ENCODE measurements at regions not wholly inside any gene's neighbourhood (a gene's known extent, or its start where the extent isn't known, plus 50 kb on each side); places are given as distances from the start of the nearest gene placed in this dataset.
A peak's percentile ranks its signal among the peaks of the same experiment; 100 is the strongest.

DNA sequence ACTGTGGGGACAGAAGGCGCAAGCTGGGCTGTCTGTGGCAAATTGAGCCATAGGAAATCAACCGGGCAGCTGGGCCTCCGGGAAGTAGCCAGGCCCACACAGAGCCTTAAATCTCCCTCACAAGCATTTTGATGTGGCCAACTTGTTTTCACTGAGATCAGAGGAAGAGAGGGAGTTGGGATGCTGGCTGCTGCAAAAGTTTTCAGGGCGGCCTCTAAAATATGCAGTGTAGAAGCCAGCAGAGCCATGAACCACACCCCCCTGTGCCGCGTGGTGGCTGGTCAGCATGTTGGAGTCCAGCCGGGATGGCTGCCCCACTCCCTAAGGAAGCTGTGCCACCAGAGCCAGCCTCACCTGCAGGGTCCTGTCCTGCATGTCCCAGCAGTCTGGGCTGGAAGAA, 167.4 kb downstream of the CDC5L start:
- no peaks in the 10 kb centered on the region for H3K9me3 Mint-ChIP-seq
- no peak overlapping the region for H3K27ac Mint-ChIP-seq
- no peaks in the 10 kb centered on the region for H3K4me1 Mint-ChIP-seq (ENCODE audit: low read depth)
- intact Hi-C loops (cut with micrococcal nuclease) = no loop called here
- CTCF ChIA-PET = no interaction called here
- no peaks in the 10 kb centered on the region for H3K36me3 Mint-ChIP-seq
- no peak overlapping the region for H3K4me3 Mint-ChIP-seq
- H3K27me3 Mint-ChIP-seq = peaks cover 16% of the 10 kb centered on the region
- no peak for DNase-seq
- POLR2A ChIA-PET = no interaction called here

DNA sequence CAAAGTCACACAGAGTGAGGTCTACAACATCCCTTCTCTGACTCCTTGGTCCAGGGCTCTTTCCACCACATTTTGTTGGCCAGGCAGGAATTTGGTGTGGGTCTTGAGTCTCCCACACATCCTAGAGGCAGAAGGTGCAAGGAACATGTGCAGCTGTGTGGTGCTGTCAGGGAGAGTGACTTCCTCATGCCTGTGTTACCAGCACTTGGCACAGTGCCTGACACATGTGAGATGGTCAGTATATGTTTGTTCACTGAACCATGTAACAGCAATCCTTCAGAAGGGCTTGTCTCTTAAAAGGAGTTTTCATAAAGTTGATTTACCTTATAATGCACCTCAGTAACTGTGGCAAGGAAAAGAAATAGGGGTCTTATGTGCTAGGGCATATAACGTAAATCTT, 168.5 kb downstream of the CDC5L start:
- ChIA-PET CTCF (no interaction called here), POLR2A (no interaction called here)
- Mint-ChIP-seq H3K4me3 (no peak overlapping the region), H3K4me1 (ENCODE audit: low read depth) (no peaks in the 10 kb centered on the region), H3K27me3 (peaks cover 20% of the 10 kb centered on the region), H3K36me3 (no peaks in the 10 kb centered on the region), H3K9me3 (no peaks in the 10 kb centered on the region), H3K27ac (no peak overlapping the region)
- intact Hi-C loops (cut with micrococcal nuclease) = no loop called here
- no peak for DNase-seq

DNA sequence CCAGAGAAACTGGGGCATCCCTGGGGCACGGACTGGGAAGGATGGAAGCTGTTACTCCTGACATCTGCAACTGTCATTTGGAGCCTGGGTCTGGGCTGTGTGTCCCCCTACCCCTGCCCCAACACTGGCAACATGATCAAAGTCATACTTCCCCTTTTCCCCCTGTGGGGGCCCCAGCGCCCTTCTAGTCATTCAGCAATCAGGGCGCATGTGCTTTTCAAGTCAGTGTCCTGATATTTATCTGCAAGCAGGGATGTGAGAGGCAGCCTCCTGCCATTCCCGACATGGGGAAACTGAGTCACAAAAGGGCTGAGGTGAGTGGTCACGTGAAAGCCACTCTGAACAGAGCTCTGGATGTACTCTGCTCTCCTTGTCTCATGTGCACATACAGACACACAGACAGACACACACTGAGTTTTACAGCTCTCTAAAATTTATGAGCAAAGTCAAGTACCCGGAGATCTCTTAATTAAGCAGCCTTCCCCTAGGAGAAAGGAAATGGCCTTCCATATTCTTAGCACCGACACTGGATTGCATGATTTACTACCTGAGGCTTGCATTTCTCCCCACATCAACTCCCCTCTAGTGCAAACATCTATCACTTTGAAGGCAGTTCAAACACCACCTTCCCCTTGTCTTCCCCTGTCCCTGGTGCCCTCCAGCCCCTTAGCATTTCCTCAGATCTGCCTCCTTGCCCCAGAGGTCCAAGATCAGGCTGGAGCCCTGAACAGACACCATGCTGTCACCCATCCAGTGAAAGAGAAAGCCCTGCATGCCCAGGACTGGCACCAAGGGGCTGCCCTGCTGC, 170.7 kb downstream of the CDC5L start:
- ChIA-PET CTCF (no interaction called here), POLR2A (no interaction called here)
- H3K4me3 Mint-ChIP-seq = no peak overlapping the region
- no peak overlapping the region for H3K27ac Mint-ChIP-seq
- peaks cover 27% of the 10 kb centered on the region for H3K27me3 Mint-ChIP-seq
- H3K9me3 Mint-ChIP-seq = no peaks in the 10 kb centered on the region
- H3K36me3 Mint-ChIP-seq = no peaks in the 10 kb centered on the region
- intact Hi-C loops (cut with micrococcal nuclease) = no loop called here
- DNase-seq = no peak
- peaks cover 4% of the 10 kb centered on the region for H3K4me1 Mint-ChIP-seq (ENCODE audit: low read depth)

DNA sequence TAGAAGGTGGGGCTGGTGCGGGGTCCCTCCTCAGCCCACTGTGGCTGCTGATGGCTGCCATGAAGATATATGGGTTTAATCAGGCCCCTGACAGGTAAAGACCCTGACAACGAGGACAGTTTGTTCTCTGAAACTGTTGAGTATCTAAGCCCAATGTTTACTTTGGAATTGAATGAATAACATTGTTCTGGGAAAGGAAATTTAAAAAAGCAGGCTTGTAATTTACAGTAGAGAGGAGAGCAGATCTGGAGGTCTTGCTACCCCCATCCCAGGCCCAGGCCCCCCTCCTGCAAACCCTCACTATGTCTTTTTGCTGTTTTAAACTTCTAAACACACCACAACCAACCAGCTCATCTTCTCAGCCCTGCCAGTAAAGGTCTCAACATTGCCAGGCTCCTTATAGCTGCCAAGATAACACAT, 171.3 kb downstream of the CDC5L start:
- intact Hi-C loops (cut with micrococcal nuclease) = no loop called here
- ChIA-PET POLR2A (no interaction called here), CTCF (no interaction called here)
- no peak overlapping the region for H3K27ac Mint-ChIP-seq
- no peaks in the 10 kb centered on the region for H3K9me3 Mint-ChIP-seq
- H3K27me3 Mint-ChIP-seq = peaks cover 27% of the 10 kb centered on the region
- no peak overlapping the region for H3K4me3 Mint-ChIP-seq
- no peak for DNase-seq
- peaks cover 4% of the 10 kb centered on the region for H3K4me1 Mint-ChIP-seq (ENCODE audit: low read depth)
- no peaks in the 10 kb centered on the region for H3K36me3 Mint-ChIP-seq

DNA sequence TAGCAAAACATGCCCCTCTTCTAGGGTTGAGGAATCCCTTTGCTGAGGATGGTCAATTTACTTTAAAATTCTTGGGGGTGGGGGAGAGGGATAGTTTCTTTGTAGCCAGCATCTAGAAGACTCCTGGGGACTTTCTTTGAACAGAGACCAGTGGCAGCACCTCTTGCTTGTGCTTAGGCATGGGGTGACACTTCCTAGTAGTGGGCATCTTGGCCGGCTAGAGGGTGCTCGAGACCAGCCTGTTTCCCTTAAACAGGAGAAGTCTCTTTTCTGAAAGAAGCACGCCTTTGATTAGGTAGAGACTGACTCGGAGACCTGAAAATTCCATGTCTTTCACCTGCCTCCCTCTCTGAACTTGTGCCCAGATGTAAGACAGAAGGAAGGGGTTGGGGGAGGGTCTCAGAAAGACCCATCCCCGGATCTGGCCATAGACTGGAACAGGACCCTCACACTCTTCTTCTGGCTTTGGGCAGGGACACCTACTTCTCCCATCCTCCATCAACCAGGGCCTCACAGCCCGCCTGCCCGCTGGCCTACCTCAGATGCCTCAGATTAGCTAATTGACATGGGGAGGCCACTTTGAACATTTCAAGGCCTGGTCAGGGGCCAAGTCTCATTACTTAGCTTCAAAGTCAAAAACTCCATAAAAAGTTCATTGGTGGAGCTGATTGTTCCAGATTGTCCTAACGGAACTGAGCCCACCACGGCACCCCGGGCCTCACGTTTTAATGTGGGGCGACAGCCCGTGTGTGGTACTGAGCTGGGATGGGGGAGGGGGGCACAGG, 172.2 kb downstream of the CDC5L start:
- Mint-ChIP-seq H3K36me3 (no peaks in the 10 kb centered on the region), H3K27ac (no peak overlapping the region), H3K27me3 (peaks cover 27% of the 10 kb centered on the region), H3K4me1 (ENCODE audit: low read depth) (peaks cover 4% of the 10 kb centered on the region), H3K4me3 (no peak overlapping the region), H3K9me3 (no peaks in the 10 kb centered on the region)
- ChIA-PET POLR2A (no interaction called here), CTCF (interaction anchor here (0.7 kb wide), 1 partner anchor 84 kb away, joined by 3 read pairs; no protein-coding TSS in a partner anchor)
- no peak for DNase-seq
- intact Hi-C loops (cut with micrococcal nuclease) = loop anchor here (10.0 kb wide), 1 partner anchor 85 kb away; no protein-coding TSS in a partner anchor

DNA sequence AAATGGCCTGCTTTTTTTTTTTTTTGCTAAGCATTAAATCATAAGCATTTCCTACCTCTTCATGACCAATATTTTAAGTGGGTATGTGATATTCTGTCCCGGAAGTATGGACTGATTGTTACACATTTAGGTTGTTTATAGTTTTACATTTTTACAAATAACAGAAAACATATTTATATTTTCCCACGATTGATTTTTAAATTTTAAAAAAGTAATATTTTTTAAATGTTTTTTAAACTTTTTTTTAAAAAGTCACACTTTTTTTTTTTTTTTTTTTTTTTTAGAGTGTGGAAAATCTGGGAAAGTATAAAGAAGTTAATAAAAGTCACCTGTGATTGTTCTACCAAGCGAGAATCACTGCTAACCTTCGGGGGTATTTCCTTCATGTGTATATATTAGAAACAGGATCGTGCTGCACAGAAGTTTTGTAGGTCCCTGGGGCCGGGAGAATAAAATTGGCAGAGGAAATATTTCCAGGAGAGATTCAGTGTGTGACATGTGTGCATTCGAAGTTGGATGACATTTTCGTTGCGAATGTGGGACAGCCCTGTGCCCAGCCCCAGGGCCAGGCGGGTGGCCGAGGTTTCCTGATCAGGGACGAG, 173.1 kb downstream of the CDC5L start:
- Mint-ChIP-seq H3K4me3 (no peak overlapping the region), H3K4me1 (ENCODE audit: low read depth) (peaks cover 4% of the 10 kb centered on the region), H3K27ac (no peak overlapping the region), H3K27me3 (peaks cover 27% of the 10 kb centered on the region), H3K9me3 (no peaks in the 10 kb centered on the region), H3K36me3 (no peaks in the 10 kb centered on the region)
- intact Hi-C loops (cut with micrococcal nuclease) = loop anchor here (10.0 kb wide), 1 partner anchor 86 kb away; no protein-coding TSS in a partner anchor
- ChIA-PET POLR2A (no interaction called here), CTCF (interaction anchor here (0.7 to 2.1 kb wide), 2 partner anchors 85 kb away, joined by 3 to 9 read pairs; no protein-coding TSS in a partner anchor)
- no peak for DNase-seq

DNA sequence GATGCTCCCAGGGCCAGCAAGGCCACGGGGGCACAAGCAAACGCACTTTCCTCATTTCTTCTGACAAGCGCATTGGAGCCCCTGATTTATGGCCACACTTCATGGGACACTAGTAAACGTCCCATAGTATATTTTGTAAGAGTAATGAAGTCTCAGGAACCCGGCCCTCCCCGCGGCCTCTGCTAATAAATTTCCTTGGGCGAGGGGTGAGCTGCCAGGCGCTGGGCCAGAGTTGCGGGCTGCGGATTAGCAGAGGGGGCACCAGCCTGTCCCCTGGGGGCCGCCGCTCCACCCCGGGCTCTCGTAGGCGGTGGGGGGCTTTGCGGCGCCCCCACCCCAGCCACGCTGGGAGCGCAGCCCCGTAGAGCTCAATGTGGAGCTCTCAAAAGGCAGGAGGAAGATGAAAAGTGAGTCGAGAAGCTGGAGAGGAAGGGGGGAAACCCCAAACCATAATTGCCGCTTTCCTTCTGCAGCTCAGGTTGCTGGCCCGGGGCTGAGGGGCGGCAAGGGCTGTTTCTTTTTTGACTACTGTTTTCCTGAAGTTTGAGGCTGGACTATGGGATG, 173.6 kb downstream of the CDC5L start:
- no peak for DNase-seq
- CTCF ChIA-PET = interaction anchor here (2.1 kb wide), 1 partner anchor 86 kb away, joined by 9 read pairs; no protein-coding TSS in a partner anchor
- Mint-ChIP-seq H3K27ac (no peak overlapping the region), H3K27me3 (peaks cover 24% of the 10 kb centered on the region), H3K4me1 (ENCODE audit: low read depth) (peaks cover 4% of the 10 kb centered on the region), H3K9me3 (no peaks in the 10 kb centered on the region), H3K36me3 (no peaks in the 10 kb centered on the region), H3K4me3 (no peak overlapping the region)
- POLR2A ChIA-PET = no interaction called here
- intact Hi-C loops (cut with micrococcal nuclease) = loop anchor here (10.0 kb wide), 1 partner anchor 86 kb away; no protein-coding TSS in a partner anchor

DNA sequence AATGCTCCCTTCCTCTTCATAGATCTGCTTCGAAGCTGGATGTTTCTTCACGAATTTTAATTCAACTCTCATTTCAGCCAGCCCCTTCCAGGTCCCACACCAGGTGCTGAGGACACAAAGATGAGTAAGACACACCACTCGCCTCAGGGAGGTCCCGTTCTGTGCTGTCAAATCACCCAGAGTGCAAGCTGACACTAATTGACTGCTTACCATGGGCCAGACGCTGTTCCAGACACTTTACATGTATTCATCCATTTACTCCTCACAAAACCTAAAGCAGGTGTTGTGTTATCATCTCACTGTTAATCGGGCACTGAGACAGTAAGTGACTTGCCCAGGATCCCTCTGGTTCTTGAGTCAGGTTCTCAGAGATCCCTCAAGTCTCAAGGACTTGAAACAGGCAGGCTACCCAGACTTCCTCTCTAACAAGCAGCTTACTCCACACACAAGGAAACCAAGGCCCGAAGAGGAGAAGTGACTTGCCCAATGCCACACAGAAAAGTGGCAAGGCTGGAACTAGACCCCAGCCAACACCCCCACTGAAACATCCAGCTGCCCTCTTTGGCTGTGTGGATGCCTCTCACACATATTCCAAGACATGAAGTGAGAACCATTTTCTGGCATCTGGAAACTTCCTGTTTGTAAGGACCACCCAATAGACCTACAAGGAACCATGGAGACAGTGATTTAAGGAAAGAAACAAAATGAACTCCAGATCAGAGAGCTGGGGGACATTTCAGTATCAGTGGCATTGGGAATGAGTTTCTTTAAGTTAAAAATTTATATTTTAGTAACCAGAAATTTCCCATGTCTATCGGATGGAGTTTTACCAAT, 174.5 kb downstream of the CDC5L start:
- no peaks in the 10 kb centered on the region for H3K36me3 Mint-ChIP-seq
- POLR2A ChIA-PET = no interaction called here
- no peak overlapping the region for H3K27ac Mint-ChIP-seq
- no peak overlapping the region for H3K4me3 Mint-ChIP-seq
- H3K9me3 Mint-ChIP-seq = no peaks in the 10 kb centered on the region
- CTCF ChIA-PET = interaction anchor here (2.1 kb wide), 1 partner anchor 86 kb away, joined by 9 read pairs; no protein-coding TSS in a partner anchor
- DNase-seq = no peak
- H3K27me3 Mint-ChIP-seq = peaks cover 24% of the 10 kb centered on the region
- peaks cover 4% of the 10 kb centered on the region for H3K4me1 Mint-ChIP-seq (ENCODE audit: low read depth)
- intact Hi-C loops (cut with micrococcal nuclease) = loop anchor here (10.0 kb wide), 1 partner anchor 87 kb away; no protein-coding TSS in a partner anchor

DNA sequence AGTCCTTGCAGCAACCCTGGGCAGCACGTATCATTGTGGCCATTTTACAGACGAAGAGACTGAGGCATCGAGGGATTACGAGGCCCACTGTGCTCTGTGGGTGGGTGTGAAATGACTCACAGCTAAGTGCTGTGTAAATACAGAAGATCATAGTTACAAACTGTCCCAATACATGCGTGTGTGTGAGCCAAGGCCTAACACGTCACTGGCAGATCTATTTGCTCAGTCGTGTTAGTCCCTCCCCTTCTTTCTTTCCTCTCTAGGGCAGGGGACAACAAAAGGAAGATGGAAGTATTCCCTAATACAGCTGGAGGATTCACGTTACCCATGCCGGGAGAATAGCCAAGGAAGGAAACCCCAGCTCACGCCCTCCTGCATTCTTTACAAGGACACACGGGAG, 175.9 kb downstream of the CDC5L start:
- peak; percentile 23 for DNase-seq
- no peak overlapping the region for H3K27ac Mint-ChIP-seq
- intact Hi-C loops (cut with micrococcal nuclease) = loop anchor here (10.0 kb wide), 1 partner anchor 89 kb away; no protein-coding TSS in a partner anchor
- no peaks in the 10 kb centered on the region for H3K36me3 Mint-ChIP-seq
- no peak overlapping the region for H3K4me3 Mint-ChIP-seq
- H3K4me1 Mint-ChIP-seq (ENCODE audit: low read depth) = peaks cover 4% of the 10 kb centered on the region
- POLR2A ChIA-PET = no interaction called here
- CTCF ChIA-PET = interaction anchor here (1.0 kb wide), 1 partner anchor 30 kb away, joined by 3 read pairs; no protein-coding TSS in a partner anchor
- peaks cover 21% of the 10 kb centered on the region for H3K27me3 Mint-ChIP-seq
- H3K9me3 Mint-ChIP-seq = no peaks in the 10 kb centered on the region

DNA sequence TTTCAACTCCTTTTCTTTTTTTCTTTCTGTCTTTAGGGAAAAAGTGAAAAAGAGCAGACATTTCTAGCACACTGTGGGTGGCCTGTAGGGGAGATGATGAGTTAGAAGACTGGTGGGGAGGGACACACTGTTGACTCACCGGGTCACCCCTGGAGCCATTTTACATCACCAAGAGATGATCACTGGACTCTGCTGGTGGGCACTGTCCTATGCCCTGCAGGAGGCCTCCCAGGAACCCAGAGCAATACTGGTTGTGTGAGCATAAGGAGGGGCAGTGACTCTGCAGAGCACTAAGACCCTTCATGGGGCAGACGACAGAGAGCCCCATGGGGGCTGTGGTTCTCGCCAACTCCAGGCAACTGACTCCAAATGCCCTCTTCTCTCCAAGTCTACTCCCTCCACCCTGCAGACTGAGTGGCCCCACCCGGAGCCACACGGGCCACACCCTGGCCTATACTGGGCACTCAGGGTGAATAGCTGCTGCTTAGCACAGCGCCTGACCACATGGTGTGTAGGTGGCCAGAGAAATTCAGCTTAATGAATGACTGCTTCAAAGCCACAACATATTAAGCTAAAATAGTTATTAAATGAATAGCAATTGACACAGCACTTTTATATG, 177.5 kb downstream of the CDC5L start:
- Mint-ChIP-seq H3K4me3 (no peak overlapping the region), H3K36me3 (no peaks in the 10 kb centered on the region), H3K9me3 (no peaks in the 10 kb centered on the region), H3K27me3 (peaks cover 14% of the 10 kb centered on the region), H3K27ac (no peak overlapping the region), H3K4me1 (ENCODE audit: low read depth) (peaks cover 4% of the 10 kb centered on the region)
- no peak for DNase-seq
- ChIA-PET CTCF (no interaction called here), POLR2A (no interaction called here)
- intact Hi-C loops (cut with micrococcal nuclease) = loop anchor here (10.0 kb wide), 1 partner anchor 90 kb away; no protein-coding TSS in a partner anchor

DNA sequence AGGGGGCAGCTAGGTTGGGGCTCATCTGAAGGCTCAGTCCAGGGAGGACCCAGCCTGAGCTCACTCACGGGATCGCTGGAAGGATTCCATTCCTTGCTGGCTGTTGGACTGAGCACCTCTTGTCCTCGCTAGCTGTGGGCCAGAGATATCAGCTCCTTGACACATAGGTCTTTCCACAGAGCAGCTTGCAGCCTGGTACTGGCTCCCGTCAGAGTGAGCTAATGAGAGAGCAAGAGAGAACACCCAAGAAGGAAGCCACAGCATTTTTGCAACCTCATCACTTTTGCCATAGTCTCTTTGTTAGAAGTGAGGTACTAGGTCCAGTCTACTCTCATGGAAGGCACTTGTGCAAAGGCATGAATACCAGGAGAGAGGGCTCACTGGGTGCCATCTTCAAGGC, 179.9 kb downstream of the CDC5L start:
- H3K27ac Mint-ChIP-seq = no peak overlapping the region
- CTCF ChIA-PET = no interaction called here

More for the DNA sequence above, 179.9 kb downstream of the CDC5L start:
- no peaks in the 10 kb centered on the region for H3K9me3 Mint-ChIP-seq
- H3K4me3 Mint-ChIP-seq = no peak overlapping the region
- no peaks in the 10 kb centered on the region for H3K27me3 Mint-ChIP-seq
- DNase-seq = no peak
- H3K36me3 Mint-ChIP-seq = no peaks in the 10 kb centered on the region
- no peaks in the 10 kb centered on the region for H3K4me1 Mint-ChIP-seq (ENCODE audit: low read depth)
- intact Hi-C loops (cut with micrococcal nuclease) = loop anchor here (10.0 kb wide), 1 partner anchor 93 kb away; no protein-coding TSS in a partner anchor
- POLR2A ChIA-PET = no interaction called here

Measured in activated CD4-positive, alpha-beta memory T cell treated with anti-CD3 and anti-CD28 coated beads for 36 hours (primary cell).